Loucy (cell line): ENCODE measurements at regions not wholly inside any gene's neighbourhood (a gene's known extent, or its start where the extent isn't known, plus 50 kb on each side); places are given as distances from the start of the nearest gene placed in this dataset.
"Not testable (repeated sequence)": the region's sequence is repeated elsewhere in the genome, so short reads cannot be mapped to it uniquely, and the experiment has no call there.

Source experiments
- H2AFZ ChIP-seq: fragments of 200-600 bp; sonication (generic); 2 replicates; pipeline ENCODE4 v1.6.0; 2016; ENCODE audit warnings: antibody characterized with exemption, mild to moderate bottlenecking, low read length, moderate library complexity
- H3F3A ChIP-seq: fragments of 200-600 bp; 2 replicates; pipeline ENCODE4 v1.6.0; 2016; ENCODE audit warnings: antibody characterized with exemption, low read depth, mild to moderate bottlenecking
- H3K27me3 ChIP-seq: fragments of 200-600 bp; sonication (generic); 2 replicates; pipeline ENCODE4 v1.6.1; 2014; ENCODE audit warnings: low read length, mild to moderate bottlenecking; ENCODE audit not compliant: insufficient read depth, poor library complexity, severe bottlenecking
- H3K36me3 ChIP-seq: fragments of 200-600 bp; sonication (generic); 2 replicates; pipeline ENCODE4 v1.6.1; 2016; ENCODE audit warnings: low read length; ENCODE audit not compliant: insufficient read depth
- H3K4me1 ChIP-seq: fragments of 200-600 bp; sonication (generic); 2 replicates; pipeline ENCODE4 v1.5.1; 2014; ENCODE audit warnings: low read length, mild to moderate bottlenecking; ENCODE audit not compliant: insufficient read depth, poor library complexity, severe bottlenecking
- H3K4me2 ChIP-seq: fragments of 200-600 bp; sonication (generic); 2 replicates; pipeline ENCODE4 v1.6.0; 2014; ENCODE audit warnings: antibody characterized with exemption, low read length, low read depth, mild to moderate bottlenecking; ENCODE audit not compliant: poor library complexity, severe bottlenecking
- H3K4me3 ChIP-seq: fragments of 200-600 bp; sonication (generic); 2 replicates; pipeline ENCODE4 v1.5.1; 2014; ENCODE audit warnings: low read length, mild to moderate bottlenecking, mixed read lengths; ENCODE audit not compliant: poor library complexity, severe bottlenecking
- H3K79me2 ChIP-seq: fragments of 200-600 bp; sonication (generic); 2 replicates; pipeline ENCODE4 v1.6.1; 2014; ENCODE audit warnings: low read length; ENCODE audit not compliant: insufficient read depth
- H3K9ac ChIP-seq: fragments of 200-600 bp; sonication (generic); 2 replicates; pipeline ENCODE4 v1.6.0; 2014; ENCODE audit warnings: mild to moderate bottlenecking, low read depth, low read length, moderate library complexity; ENCODE audit not compliant: poor library complexity, severe bottlenecking
- H3K9me2 ChIP-seq: fragments of 200-600 bp; sonication (generic); replicated peaks from 2 replicates; pipeline ENCODE4 v1.6.1; 2016; ENCODE audit warnings: low read depth, low read length, mixed read lengths
- H3K9me3 ChIP-seq: fragments of 200-600 bp; sonication (generic); 2 replicates; pipeline ENCODE4 v1.6.1; 2014; ENCODE audit warnings: mild to moderate bottlenecking, antibody characterized with exemption, low read length, low read depth; ENCODE audit not compliant: insufficient read depth
- H4K20me1 ChIP-seq: fragments of 200-600 bp; sonication (generic); 2 replicates; pipeline ENCODE4 v1.6.0; 2014; ENCODE audit warnings: antibody characterized with exemption, low read length, mild to moderate bottlenecking; ENCODE audit not compliant: insufficient read depth, poor library complexity, severe bottlenecking
- EZH2phosphoT487 ChIP-seq: fragments of 200-600 bp; IDR thresholded peaks from 2 replicates; pipeline ENCODE4 v1.6.1; 2018; ENCODE audit warnings: antibody characterized with exemption, mild to moderate bottlenecking, moderate library complexity, borderline replicate concordance
- TF ChIP-seq, protein P1 (sequence below): fragments of 200-600 bp; sonication (generic); conservative IDR thresholded peaks from 2 replicates; pipeline ENCODE4 v1.5.1; 2014; ENCODE audit warnings: mild to moderate bottlenecking, antibody characterized with exemption, low read length

DNA sequence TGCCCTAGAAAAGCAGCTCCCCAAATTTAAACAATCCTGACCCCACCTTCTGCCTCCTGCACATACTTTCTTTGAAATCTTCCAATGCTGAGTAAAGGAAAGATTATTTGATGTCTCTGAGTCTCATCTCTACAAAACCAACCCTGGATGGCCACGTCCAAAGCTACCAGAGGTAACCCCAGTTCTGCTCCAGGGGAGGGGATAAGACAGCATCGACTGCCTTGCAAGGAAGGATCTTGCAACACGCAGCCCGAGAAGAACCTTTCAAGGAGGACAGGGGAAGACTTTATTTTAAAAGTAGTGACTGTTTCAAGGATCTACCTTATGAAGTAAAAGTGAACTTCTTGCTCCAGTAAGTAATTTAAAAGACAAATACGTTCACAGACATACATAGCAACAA, 66.5 kb upstream of the TMEM45B start:
- Histone ChIP-seq H3K9me3 (no peaks in the 10 kb centered on the region), H3K4me3 (no peak overlapping the region), H4K20me1 (no peaks in the 10 kb centered on the region), H3F3A (no peaks in the 10 kb centered on the region), H3K36me3 (no peaks in the 10 kb centered on the region), H3K9ac (no peak overlapping the region), H3K4me2 (no peak overlapping the region), H3K79me2 (no peaks in the 10 kb centered on the region), H3K4me1 (peaks cover 3% of the 10 kb centered on the region), H3K9me2 (no peaks in the 10 kb centered on the region), H2AFZ (no peak overlapping the region), H3K27me3 (no peaks in the 10 kb centered on the region)
- TF ChIP-seq, protein P1, sequence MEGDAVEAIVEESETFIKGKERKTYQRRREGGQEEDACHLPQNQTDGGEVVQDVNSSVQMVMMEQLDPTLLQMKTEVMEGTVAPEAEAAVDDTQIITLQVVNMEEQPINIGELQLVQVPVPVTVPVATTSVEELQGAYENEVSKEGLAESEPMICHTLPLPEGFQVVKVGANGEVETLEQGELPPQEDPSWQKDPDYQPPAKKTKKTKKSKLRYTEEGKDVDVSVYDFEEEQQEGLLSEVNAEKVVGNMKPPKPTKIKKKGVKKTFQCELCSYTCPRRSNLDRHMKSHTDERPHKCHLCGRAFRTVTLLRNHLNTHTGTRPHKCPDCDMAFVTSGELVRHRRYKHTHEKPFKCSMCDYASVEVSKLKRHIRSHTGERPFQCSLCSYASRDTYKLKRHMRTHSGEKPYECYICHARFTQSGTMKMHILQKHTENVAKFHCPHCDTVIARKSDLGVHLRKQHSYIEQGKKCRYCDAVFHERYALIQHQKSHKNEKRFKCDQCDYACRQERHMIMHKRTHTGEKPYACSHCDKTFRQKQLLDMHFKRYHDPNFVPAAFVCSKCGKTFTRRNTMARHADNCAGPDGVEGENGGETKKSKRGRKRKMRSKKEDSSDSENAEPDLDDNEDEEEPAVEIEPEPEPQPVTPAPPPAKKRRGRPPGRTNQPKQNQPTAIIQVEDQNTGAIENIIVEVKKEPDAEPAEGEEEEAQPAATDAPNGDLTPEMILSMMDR, result no peak
- TF ChIP-seq EZH2phosphoT487, result no peak

DNA sequence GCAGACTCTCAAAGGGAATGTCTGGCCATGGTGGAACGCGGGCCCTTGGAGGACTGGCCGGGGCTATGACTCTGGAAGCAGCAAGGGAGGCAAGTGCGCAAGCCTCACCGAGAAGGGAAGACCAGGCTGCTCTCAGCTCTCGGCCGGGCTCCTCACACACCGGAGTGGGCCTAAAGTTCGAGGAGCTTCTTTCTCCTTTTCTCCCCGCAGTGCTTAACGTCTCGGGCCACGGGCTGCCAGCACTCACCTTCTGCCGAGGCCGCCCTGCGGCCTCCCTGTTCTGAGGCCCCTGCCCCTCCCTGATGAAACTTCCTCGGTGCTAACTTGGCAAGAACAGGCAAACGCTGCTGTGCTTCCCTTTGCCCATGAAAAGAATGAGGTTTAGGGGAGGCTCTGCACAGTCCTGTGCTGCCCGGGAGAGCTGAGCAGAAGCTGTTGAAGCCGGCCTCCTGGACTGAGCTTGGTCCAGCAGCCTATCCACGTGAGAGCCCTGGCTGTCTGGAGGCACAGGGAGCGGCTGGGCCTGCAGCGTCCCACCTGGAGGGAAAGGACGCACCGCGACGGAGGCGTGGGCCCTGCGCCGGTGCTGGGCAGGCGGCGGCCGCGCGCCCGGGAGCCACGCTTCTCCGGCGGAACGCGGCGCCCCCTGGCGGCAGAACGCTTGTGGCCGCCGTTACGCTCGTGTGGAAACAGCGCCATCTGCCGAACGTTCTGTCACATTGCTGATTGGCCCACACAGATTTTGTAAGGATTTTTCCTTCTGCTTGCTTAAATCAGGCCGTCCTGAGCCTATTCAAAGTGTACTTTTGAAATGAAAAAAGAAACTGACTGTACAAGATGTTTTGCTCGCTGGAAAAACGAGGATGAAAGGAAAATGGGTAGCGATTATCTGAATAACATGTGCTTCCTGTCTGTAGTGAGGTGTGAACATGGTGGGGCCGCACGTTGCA, 65.0 kb upstream of the TMEM45B start:
- Histone ChIP-seq H3K79me2 (no peaks in the 10 kb centered on the region), H3K9me2 (no peaks in the 10 kb centered on the region), H3K9ac (peak overlapping the region; percentile 46), H3K4me1 (peaks cover 3% of the 10 kb centered on the region), H2AFZ (peak overlapping the region; percentile 87), H3K4me2 (peak overlapping the region; percentile 77), H3K4me3 (peak overlapping the region; percentile 64), H4K20me1 (no peaks in the 10 kb centered on the region), H3K27me3 (no peaks in the 10 kb centered on the region), H3F3A (no peaks in the 10 kb centered on the region), H3K36me3 (no peaks in the 10 kb centered on the region), H3K9me3 (no peaks in the 10 kb centered on the region)
- no peak for TF ChIP-seq EZH2phosphoT487
- TF ChIP-seq, protein P1, result peak; percentile 97

DNA sequence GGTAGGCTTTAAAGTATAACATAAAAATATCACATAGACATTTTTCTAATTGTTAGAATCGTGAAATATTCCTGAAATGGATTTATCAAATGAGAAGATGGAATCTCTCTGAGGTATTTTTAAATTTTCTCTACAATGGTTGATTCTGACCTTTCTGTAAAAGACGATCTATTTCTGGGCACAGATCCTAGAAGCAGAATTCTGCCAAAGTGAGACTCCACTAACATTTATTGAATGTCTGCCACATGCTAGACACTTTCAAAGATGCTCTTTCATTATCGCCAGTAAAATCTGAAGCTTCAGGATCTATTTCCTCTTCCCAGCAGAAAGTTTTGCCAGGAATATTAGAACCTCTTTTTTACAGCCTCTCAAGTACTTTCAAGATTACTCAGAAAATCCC, 64.1 kb upstream of the TMEM45B start:
- Histone ChIP-seq H3K27me3 (no peaks in the 10 kb centered on the region), H3K4me1 (peaks cover 3% of the 10 kb centered on the region), H3K4me2 (no peak overlapping the region), H3K4me3 (no peak overlapping the region), H3K9ac (no peak overlapping the region), H3K79me2 (no peaks in the 10 kb centered on the region), H3F3A (no peaks in the 10 kb centered on the region), H2AFZ (no peak overlapping the region), H4K20me1 (no peaks in the 10 kb centered on the region), H3K9me3 (no peaks in the 10 kb centered on the region), H3K9me2 (no peaks in the 10 kb centered on the region), H3K36me3 (no peaks in the 10 kb centered on the region)
- TF ChIP-seq, protein P1, result no peak
- TF ChIP-seq EZH2phosphoT487, result no peak

DNA sequence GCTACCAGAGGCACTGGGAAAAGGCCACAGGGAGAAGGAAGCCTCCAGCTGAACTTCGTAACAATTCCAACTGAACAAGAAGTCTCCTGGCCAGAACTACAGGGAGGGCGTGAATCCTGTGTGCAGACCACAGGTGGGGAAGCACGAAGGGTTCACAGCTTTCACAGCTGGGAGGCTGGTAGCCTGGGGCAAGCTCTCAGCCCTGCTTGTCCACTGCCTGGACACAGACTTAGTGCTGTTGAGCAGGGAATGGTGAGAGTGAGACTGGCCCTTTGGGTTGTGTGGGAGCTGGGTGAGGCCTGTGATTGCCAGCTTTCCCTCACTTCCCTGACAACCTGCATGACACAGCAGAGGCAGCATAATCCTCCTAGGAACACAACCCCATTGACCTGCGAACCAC, 52.1 kb upstream of the TMEM45B start:
- H3K4me2 ChIP-seq, H3K27me3 ChIP-seq, H2AFZ ChIP-seq, H4K20me1 ChIP-seq, H3K9me3 ChIP-seq, H3F3A ChIP-seq, H3K4me1 ChIP-seq, H3K9me2 ChIP-seq, H3K9ac ChIP-seq, H3K4me3 ChIP-seq, H3K36me3 ChIP-seq, H3K79me2 ChIP-seq: not testable (repeated sequence)

DNA sequence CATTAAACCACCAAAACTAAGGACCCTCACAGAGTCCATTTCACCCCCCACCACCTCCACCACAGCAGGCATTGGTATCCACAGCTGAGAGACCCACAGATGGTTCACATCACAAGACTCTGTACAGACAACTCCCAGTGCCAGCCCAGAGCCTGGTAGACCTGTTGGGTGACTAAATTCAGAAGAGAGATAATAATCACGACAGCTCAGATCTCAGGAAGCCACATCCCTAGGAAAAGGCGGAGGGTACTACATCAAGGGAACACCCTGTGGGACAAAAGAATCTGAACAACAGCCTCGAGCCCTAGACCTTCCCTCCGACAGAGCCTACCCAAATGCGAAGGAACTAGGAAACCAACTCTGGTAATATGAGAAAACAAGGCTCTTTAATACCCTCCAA, 51.4 kb upstream of the TMEM45B start:
- not testable (repeated sequence) for H2AFZ ChIP-seq, H3K9ac ChIP-seq, H3F3A ChIP-seq, H3K27me3 ChIP-seq, H3K36me3 ChIP-seq, H3K9me3 ChIP-seq, H3K9me2 ChIP-seq, H3K4me3 ChIP-seq, H3K4me2 ChIP-seq, H4K20me1 ChIP-seq, H3K79me2 ChIP-seq, H3K4me1 ChIP-seq
